Stimulated activated CD4-positive, alpha-beta T cell treated with anti-CD3 and anti-CD28 coated beads, Interleukin-4, amount 100 ng/mL, for 1 hour (primary cell): ENCODE measurements at regions not wholly inside any gene's neighbourhood (a gene's known extent, or its start where the extent isn't known, plus 50 kb on each side); places are given as distances from the start of the nearest gene placed in this dataset.

Experiments used
- DNase-seq: peaks from one replicate; pipeline ENCODE4 v3.0.0-alpha.2; 2020

- DNase-seq, result no peak
Measured at GRCh38 chr12:76216585-76217472, 131.4 kb downstream of the BBS10 start.

- DNase-seq, result no peak
Measured at GRCh38 chr12:76208129-76208528, 123.6 kb upstream of the NAP1L1 start.

DNA sequence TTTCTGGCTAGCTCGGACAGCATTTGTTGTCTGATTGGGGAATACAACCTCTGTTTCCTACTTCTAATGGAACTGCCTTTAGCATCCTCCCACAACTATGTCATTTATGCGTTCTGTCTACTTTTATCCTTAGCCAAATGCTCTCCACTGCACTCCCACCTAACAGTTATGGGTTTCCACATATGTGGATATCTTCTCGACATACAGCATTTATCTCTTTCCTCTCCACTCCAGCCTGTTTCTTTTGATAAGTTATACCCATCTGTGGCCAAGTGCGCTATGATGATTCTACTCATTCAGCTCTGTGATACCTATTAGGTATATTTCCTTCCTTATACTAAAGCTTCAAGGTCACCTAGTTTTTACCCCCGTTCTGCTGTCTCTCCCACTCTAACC is 122.2 kb upstream of the NAP1L1 start:
- DNase-seq, result no peak

DNA sequence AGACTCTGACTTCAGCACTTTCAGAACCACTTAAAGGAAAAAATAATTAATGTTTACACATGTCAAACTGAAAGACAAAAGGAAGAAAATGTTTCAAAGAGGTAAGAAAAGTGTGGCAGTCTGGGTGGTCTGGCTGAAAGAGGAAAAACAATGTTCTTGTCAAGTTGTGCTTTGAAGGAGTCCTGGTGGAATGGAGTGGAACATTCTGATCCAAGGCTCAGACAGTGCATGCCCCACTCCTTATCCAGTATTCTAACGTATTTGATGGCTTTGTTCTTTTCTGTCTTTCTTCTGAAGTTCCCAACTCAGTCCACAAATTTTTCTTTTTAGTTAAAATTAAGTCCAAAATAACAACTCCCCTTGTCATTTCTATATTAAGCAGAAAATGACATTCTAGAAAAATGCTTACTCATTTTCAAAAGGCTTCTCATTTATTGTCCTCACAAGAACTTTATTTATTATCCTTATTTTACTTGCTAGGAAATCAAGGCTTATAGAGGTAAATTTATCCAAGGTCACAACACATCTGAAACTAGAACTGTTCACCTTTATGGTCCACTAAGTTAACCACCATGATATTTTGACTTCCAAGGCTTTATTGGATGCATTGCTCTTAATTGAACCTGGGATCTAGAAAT is 121.7 kb upstream of the NAP1L1 start:
- DNase-seq, result no peak

GRCh38 chr12:76202621-76203020 is 118.1 kb upstream of the NAP1L1 start:
- no peak for DNase-seq

DNA sequence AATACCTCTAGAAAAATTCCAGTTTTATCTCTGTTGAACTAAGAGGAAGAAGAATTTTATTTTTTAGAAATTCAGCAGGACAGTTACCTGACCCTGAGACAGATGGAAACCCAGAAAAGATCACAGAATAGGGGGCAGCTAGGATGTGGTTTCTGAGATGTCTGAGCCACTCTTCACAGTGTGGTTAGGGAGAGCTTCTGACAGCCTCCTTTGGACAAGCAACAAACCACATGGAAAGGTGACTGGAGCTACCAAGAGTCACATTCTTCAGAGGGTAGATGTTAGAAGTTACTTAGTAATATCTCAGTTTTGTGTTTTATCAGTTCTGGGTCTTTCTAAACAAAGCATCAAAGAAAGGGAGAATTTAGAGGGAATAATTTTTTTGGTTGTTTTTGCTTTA is 117.3 kb upstream of the NAP1L1 start:
- DNase-seq, result no peak

GRCh38 chr12:76201316-76201715 is 116.8 kb upstream of the NAP1L1 start:
- no peak for DNase-seq

DNA sequence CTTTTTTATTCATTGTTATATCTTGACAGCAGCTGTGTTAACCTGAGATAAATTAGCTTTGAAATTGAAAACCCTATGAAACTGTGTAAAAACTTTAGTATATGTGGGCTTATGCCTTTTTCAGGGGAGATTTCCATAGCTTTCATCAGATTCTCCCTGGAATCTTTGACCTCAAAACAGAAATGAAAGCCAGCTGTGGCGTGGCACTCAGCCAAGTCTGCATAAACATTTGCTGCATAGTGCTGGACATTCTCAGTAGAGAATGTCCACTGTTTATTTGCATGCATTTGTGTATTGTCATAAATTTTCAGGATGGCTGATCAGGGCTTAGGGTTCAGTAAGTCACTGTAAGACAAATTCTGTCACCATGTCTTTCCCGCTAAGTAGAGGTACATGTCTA is 115.3 kb upstream of the NAP1L1 start:
- DNase-seq, result no peak

DNA sequence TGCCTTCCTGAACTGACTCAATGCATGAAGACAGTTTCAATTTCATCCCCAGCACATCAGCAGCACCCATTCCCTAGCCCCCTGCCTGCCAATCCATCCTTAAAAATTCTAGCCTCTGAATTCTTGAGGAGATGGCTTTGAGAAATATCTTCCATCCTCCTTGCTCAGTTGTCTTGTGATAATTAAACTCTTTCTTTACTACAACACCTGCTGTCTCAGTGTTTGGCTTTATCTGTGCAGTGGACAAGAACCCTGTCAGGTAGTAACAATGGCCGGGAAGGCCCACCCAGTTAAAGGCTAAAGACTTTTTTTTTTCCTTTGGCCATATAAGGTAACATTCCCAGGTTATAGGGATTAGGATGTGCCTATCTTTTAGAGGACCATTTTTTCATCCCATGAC is 114.4 kb upstream of the NAP1L1 start:
- DNase-seq, result no peak

- DNase-seq, result no peak
Measured at GRCh38 chr12:76197283-76197682, 112.8 kb upstream of the NAP1L1 start.

DNA sequence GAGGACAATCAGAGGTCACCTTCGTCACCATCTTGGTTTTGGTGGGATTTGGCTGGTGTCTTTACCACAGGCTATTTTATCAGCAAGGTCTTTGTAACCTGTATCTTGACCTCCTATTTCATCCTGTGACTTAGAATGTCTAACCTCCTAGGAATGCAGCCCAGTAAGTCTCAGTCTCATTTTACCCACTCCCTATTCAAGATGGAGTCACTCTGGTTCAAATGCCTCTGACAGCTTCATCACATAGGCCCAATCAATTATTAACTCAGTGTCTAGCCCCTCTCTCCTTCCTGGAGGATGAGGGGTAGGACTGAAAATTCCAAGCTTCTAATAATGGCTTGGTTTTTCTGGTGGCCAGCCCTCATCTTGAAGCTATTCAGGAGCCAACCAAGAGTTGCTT is 111.4 kb upstream of the NAP1L1 start:
- DNase-seq, result no peak

DNA sequence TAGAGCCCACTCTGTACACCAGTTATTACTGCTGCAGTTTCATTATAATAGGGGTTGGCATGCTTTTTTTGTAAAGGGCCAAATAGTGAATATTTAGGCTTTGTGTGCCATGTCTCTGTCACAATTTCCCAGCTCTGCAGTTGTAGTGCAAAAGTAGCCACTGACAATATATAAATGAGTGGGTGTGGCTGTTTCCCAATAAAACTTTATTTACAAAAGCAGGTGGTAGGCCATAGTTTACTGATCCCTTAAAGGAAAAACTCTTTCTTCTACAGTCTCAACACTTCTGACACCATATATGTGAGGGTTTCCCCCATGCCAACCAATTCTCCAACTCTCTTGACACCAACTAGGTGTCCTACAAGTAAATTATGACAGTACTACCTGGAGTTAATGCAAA is 110.2 kb upstream of the NAP1L1 start:
- no peak for DNase-seq

DNA sequence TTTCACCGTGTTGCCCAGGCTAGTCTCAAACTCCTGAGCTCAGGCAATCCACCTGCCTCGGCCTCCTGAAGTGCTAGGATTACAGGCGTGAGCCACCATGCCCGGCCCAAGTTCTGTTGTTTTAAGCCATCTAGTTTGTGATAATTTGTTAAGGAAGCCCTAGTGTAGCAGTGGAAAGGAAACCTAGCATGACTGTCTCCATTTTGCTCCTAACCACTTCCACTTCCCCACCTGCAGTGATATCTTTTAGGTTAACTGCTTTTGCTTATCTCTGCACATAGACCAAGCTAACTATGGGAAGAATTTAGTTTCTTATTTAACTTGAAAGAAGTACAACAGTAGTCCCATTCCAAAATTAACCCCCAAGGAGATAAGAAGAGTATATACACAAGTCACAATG is 109.5 kb upstream of the NAP1L1 start:
- no peak for DNase-seq

- no peak for DNase-seq
Measured at GRCh38 chr12:76192416-76192815, 107.9 kb upstream of the NAP1L1 start.

- DNase-seq, result no peak
Measured at GRCh38 chr12:76190299-76190698, 105.8 kb upstream of the NAP1L1 start.

GRCh38 chr12:76189851-76190250 is 105.4 kb upstream of the NAP1L1 start:
- DNase-seq, result no peak

- DNase-seq, result no peak
Measured at GRCh38 chr12:76187177-76187576, 102.7 kb upstream of the NAP1L1 start.

DNA sequence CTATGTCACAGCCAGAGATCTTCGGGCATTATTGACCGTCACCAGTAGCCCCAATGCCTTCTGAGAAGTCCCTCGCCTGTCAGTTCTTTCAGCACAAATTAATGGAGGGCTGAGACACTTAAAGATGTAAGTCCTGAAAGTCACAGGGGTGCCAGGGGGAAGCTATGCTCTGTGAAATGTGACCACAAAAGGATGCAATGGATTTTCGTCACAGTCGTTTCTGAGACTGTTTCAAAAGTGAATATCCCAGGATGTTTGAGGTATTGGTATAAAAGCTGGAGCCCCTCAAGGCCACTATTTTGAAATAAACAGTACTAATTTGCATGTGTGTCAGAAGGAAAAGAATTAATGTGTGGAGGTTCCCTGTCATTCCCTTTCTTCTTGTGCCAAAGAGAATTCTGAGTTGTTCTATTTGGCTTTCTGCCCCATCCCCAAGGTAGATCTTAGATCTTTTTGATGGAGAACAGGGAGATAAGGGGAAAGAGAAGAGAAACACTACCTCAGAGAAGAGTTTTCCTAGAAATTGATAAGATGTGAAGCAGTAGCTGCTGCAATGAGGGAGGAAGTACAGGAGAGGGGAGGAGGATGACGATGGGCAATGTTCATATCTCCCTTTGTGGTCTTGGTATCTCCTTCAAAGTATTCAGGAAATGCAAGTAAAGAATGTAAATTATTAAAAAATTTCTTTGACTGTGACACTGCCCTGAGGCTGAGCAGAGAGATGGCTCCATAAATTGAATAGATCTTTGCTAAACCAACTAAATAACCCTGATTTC is 101.8 kb upstream of the NAP1L1 start:
- DNase-seq, result no peak

GRCh38 chr12:76183459-76184186 is 99.1 kb upstream of the NAP1L1 start:
- peak; percentile 23 for DNase-seq

DNA sequence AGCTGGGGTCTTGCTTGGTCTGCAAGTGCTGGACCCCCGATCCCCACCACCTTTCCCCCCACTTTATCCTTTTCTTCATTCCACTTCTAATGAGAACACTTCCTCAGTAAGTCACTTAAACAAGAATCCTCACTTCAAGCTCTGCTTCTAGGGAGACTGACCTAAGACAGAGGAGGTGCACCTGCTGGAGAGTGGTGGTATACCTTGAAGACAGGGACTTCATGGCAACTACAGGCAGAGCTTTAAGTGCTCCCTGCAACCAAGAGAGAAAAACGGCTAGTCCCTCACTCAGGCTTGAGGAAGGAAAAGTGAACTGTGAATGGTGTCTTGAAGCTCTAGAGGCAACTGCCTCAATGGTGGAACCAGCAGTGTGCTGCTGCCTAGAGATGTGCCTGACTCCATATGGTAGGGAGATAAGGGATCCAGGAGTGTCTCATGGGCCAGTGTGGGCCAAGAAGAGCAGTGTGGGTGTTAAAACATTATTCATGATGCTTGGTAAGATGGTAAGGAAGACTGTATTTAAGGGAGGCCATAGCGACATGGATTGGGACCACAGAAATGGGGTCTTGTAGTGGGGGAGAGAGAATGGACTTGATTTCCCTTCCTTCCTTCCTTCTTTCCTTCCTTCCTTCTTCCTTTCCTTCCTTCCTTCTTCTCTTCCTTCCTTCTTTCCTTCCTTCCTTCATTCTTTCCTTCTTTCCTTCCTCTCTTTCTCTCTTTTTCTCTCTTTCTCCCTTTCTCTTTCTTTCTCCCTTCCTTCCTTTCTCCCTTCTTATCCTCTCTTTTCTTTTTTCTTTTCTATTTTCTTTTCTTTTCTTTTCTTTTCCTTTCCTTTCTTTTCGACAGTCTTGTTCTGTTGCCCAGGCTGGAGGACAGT is 96.2 kb upstream of the NAP1L1 start:
- DNase-seq, result no peak

DNA sequence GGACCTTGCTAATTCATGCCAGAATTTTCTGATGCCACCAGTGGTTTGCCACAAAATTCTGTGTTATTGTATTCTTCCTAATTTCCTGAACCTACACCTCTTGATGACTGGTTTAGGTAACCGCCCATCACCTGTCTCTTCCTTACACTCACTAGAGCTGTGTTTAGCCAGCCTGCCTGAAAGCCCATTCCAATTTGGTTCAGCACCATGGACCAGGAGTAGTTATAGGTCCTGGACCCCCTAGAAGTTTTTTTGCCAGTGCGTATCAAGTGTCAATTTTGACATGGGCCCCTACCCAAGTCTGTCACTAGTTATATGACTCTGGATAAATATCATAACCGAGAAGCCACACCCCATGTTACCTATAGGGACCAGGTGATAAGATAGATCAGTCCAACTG is 94.0 kb upstream of the NAP1L1 start:
- no peak for DNase-seq

DNA sequence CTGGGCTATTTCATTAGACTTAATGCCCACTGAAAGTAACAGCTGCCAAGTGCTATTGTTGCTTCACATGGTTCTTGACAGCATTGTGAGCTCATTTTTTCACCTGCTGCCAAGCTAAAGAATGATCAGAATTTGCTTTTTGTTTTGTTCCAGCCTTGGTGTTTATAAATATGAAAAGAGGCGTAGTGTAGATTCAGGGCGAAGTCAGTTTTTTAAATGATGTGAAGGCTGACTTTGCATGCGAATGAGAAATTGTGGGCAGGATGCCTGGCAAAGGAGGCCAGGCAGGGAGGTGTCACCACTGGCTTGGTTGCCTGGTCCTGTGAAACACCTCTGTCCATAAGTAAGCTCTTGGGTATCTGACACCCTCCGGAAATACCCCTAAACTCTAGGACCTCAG is 93.3 kb upstream of the NAP1L1 start:
- DNase-seq, result no peak
